Gastroesophageal sphincter (tissue), 4 donors: ENCODE measurements at regions not wholly inside any gene's neighbourhood (a gene's known extent, or its start where the extent isn't known, plus 50 kb on each side); places are given as distances from the start of the nearest gene placed in this dataset.

Experiments used
- ATAC-seq: fragments of 150-250 bp; one replicate; pipeline ENCODE4 v1.9.1; 2016; ENCODE audit warnings: mild to moderate bottlenecking, moderate library complexity
- H3K27ac ChIP-seq, 4 donors: fragments of 200-600 bp; sonication (generic) in 3 of 4; 1 replicate in 3 of 4; 2 replicates in 1 of 4; pipeline ENCODE4 v1.5.1; 2016 to 2019
- H3K27me3 ChIP-seq: fragments of 200-600 bp; sonication (generic); one replicate; pipeline ENCODE4 v1.5.1; 2019
- H3K36me3 ChIP-seq, 2 donors: fragments of 200-600 bp; sonication (generic); one replicate each; pipeline ENCODE4 v1.5.1; 2019; ENCODE audit warnings: control low read depth in 1 of 2
- H3K4me1 ChIP-seq, 3 donors: fragments of 200-600 bp; sonication (generic); 1 replicate in 2 of 3; 2 replicates in 1 of 3; pipeline ENCODE4 v1.5.1; 2016 to 2019; ENCODE audit warnings: control low read depth in 2 of 3
- H3K4me3 ChIP-seq, 2 donors: fragments of 200-600 bp; sonication (generic); one replicate each; pipeline ENCODE4 v1.5.1; 2019; ENCODE audit warnings: mild to moderate bottlenecking in 1 of 2, moderate library complexity in 1 of 2
- H3K9me3 ChIP-seq, 3 donors: fragments of 200-600 bp; sonication (generic); one replicate each; pipeline ENCODE4 v1.5.1; 2017 to 2019; ENCODE audit warnings: control low read depth in 2 of 3
- EP300 ChIP-seq: sonication (generic); formaldehyde crosslinking; IDR thresholded peaks from one replicate; pipeline ENCODE4 v1.6.1; 2017; ENCODE audit warnings: antibody characterized with exemption, mild to moderate bottlenecking
- POLR2A ChIP-seq, 2 donors: fragments of 450-650 bp; IDR thresholded peaks; one replicate each; pipeline ENCODE4 v1.6.1; 2017; ENCODE audit warnings: antibody characterized with exemption in 2 of 2, mild to moderate bottlenecking in 2 of 2, moderate library complexity in 1 of 2
- POLR2AphosphoS5 ChIP-seq: sonication (generic); formaldehyde crosslinking; IDR thresholded peaks from one replicate; pipeline ENCODE4 v1.6.1; 2017; ENCODE audit warnings: antibody characterized with exemption
- WGBS, 2 donors: methylation state at CpG; one replicate each; pipeline ENCODE4 v1.1.5; 2018; ENCODE audit warnings: low coverage in 1 of 2; 5-methylcytosine and 5-hydroxymethylcytosine counted together
- TF ChIP-seq, protein P1 (sequence below), 4 experiments: fragments of 200-600 bp in 2 of 4; fragments of 450-650 bp in 2 of 4; sonication (generic) in 1 of 4; IDR thresholded peaks; one replicate each; pipeline ENCODE4 v1.5.1; 2017 to 2019; ENCODE audit warnings: antibody characterized with exemption in 4 of 4, mild to moderate bottlenecking in 2 of 4, moderate library complexity in 2 of 4

- WGBS, 2 donors: 41 to 53% methylated on average over 3 of the region's 3 CpGs
Observed at GRCh38 chr12:83919081-83919480, 993.5 kb downstream of the SLC6A15 start.

GRCh38 chr12:83904175-83904574, 1008.4 kb downstream of the SLC6A15 start:
- 0 to 78% methylated on average over 1 to 3 of the region's 6 CpGs for WGBS, 2 donors
- Histone ChIP-seq H3K9me3 (no peaks in the 10 kb centered on the region), H3K27ac (no peak overlapping the region), H3K4me1 (no peaks in the 10 kb centered on the region), H3K27me3 (no peaks in the 10 kb centered on the region), H3K36me3 (no peaks in the 10 kb centered on the region), H3K4me3 (no peak overlapping the region)
- ATAC-seq: peak; percentile 28
- TF ChIP-seq EP300: no peak
- no peak for TF ChIP-seq POLR2AphosphoS5
- TF ChIP-seq POLR2A (IDR thresholded peaks at IDR 0.05): no peak
- TF ChIP-seq, protein P1, sequence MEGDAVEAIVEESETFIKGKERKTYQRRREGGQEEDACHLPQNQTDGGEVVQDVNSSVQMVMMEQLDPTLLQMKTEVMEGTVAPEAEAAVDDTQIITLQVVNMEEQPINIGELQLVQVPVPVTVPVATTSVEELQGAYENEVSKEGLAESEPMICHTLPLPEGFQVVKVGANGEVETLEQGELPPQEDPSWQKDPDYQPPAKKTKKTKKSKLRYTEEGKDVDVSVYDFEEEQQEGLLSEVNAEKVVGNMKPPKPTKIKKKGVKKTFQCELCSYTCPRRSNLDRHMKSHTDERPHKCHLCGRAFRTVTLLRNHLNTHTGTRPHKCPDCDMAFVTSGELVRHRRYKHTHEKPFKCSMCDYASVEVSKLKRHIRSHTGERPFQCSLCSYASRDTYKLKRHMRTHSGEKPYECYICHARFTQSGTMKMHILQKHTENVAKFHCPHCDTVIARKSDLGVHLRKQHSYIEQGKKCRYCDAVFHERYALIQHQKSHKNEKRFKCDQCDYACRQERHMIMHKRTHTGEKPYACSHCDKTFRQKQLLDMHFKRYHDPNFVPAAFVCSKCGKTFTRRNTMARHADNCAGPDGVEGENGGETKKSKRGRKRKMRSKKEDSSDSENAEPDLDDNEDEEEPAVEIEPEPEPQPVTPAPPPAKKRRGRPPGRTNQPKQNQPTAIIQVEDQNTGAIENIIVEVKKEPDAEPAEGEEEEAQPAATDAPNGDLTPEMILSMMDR (IDR thresholded peaks at IDR 0.05): no peak

More at GRCh38 chr12:83919081-83919480, 993.5 kb downstream of the SLC6A15 start:
- Histone ChIP-seq H3K27me3 (no peaks in the 10 kb centered on the region), H3K4me3 (no peak overlapping the region), H3K36me3 (no peaks in the 10 kb centered on the region), H3K27ac (no peak overlapping the region), H3K9me3 (no peaks in the 10 kb centered on the region), H3K4me1 (no peaks in the 10 kb centered on the region)
- ATAC-seq: no peak
- TF ChIP-seq POLR2AphosphoS5: no peak
- TF ChIP-seq, protein P1 (IDR thresholded peaks at IDR 0.05): no peak
- no peak for TF ChIP-seq POLR2A (IDR thresholded peaks at IDR 0.05)
- no peak for TF ChIP-seq EP300

GRCh38 chr12:83896416-83896815, 1016.2 kb downstream of the SLC6A15 start:
- no peaks in the 10 kb centered on the region for H3K9me3 ChIP-seq
- H3K27ac ChIP-seq: no peak overlapping the region
- no peaks in the 10 kb centered on the region for H3K4me1 ChIP-seq
- H3K4me3 ChIP-seq: no peak overlapping the region
- H3K36me3 ChIP-seq: no peaks in the 10 kb centered on the region
- H3K27me3 ChIP-seq: no peaks in the 10 kb centered on the region
- 61 to 94% methylated on average over 2 of the region's 2 CpGs for WGBS, 2 donors
- no peak for ATAC-seq
- TF ChIP-seq POLR2A (IDR thresholded peaks at IDR 0.05): no peak
- no peak for TF ChIP-seq POLR2AphosphoS5
- TF ChIP-seq EP300: no peak
- TF ChIP-seq, protein P1 (IDR thresholded peaks at IDR 0.05): no peak

DNA sequence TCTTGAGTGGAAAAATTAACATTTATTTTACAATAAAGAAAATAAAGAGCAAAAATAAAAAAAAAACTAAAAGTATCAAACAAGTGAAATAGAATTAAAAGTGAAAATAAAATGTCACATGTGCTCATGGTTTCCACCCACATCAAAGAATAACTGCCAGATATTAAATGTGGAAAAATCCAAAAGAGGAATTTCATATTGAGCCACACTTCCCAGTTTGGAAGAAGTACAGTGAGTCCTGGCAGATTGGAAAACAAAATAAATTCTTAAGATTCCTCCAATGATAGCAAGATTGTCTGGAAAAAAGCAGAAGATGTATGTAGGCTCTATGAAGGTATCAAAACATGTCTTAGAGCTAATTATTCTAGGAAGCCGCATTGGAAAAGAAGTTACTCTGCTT, 1019.5 kb downstream of the SLC6A15 start:
- Histone ChIP-seq H3K4me3 (no peak overlapping the region), H3K36me3 (no peaks in the 10 kb centered on the region), H3K27me3 (no peaks in the 10 kb centered on the region), H3K4me1 (no peaks in the 10 kb centered on the region), H3K27ac (no peak overlapping the region), H3K9me3 (no peaks in the 10 kb centered on the region)
- ATAC-seq: no peak
- 0 to 31% methylated on average over 1 of the region's 1 CpG for WGBS, 2 donors
- no peak for TF ChIP-seq POLR2A (IDR thresholded peaks at IDR 0.05)
- TF ChIP-seq POLR2AphosphoS5: no peak
- TF ChIP-seq, protein P1 (IDR thresholded peaks at IDR 0.05): no peak
- TF ChIP-seq EP300: no peak

- Histone ChIP-seq H3K9me3 (no peaks in the 10 kb centered on the region), H3K36me3 (no peaks in the 10 kb centered on the region), H3K27me3 (no peaks in the 10 kb centered on the region), H3K27ac (no peak overlapping the region), H3K4me1 (no peaks in the 10 kb centered on the region), H3K4me3 (no peak overlapping the region)
- ATAC-seq: no peak
- TF ChIP-seq POLR2A (IDR thresholded peaks at IDR 0.05) (no peak), POLR2AphosphoS5 (no peak), EP300 (no peak)
- TF ChIP-seq, protein P1 (IDR thresholded peaks at IDR 0.05): no peak
Observed at GRCh38 chr12:83889745-83890144, 1022.9 kb downstream of the SLC6A15 start.
